ENCODE measurements at regions not wholly inside any gene's neighbourhood (a gene's known extent, or its start where the extent isn't known, plus 50 kb on each side); places are given as distances from the start of the nearest gene placed in this dataset.

GRCh38 chr11:45382133-45382878 lies 96.2 kb upstream of the SYT13 start:
- TF ChIP-seq POLR2A (IDR thresholded peaks at IDR 0.05; ENCODE audit: extremely low read depth, insufficient read length) (no peak), CTCF (IDR thresholded peaks at IDR 0.05; ENCODE audit: low read depth, low read length) (no peak), MYC (IDR thresholded peaks at IDR 0.05; ENCODE audit: low read depth, low read length) (no peak)
